ENCODE measurements at regions not wholly inside any gene's neighbourhood (a gene's known extent, or its start where the extent isn't known, plus 50 kb on each side); places are given as distances from the start of the nearest gene placed in this dataset.

DNA sequence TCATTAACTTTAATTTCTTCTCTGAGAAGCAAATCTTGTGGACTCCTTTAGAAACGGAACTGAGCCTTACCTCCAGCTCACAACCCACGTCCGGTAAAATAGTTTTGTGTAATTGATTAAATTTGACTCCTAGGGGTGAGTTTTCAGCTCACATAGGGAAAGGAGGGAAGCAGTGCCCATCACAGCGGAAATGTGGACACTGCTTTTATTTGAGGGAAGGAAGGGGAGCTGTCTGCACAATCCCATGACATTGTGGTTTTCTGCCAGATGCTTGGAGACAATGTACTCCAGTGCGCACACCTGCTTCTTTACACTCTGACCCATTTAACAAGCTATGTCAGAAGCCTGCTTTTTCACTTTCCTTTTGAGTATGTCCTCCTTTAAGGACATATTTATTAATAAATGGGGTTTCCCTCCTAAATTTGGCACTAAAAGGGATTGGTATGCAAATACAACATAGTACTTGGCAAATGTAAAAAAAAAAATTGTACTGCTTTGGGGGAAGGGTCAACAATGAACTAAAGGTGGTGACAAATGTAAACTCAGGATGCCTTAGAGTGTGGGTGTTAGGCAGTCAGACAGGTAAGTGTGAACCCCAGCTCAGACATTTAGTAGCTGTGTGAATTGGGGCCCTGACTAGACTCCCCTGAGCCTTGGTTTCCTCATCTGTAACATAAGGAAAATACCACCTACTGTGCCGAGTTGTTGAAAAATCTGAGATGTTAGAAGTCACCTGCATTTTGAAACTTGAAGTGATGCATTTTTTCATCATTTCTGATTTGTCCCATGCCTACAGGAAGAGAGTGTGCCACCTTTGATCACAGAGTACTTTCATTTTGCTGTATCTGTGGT is 90.2 kb upstream of the KLF6 start:
- TF ChIP-seq, protein P1, sequence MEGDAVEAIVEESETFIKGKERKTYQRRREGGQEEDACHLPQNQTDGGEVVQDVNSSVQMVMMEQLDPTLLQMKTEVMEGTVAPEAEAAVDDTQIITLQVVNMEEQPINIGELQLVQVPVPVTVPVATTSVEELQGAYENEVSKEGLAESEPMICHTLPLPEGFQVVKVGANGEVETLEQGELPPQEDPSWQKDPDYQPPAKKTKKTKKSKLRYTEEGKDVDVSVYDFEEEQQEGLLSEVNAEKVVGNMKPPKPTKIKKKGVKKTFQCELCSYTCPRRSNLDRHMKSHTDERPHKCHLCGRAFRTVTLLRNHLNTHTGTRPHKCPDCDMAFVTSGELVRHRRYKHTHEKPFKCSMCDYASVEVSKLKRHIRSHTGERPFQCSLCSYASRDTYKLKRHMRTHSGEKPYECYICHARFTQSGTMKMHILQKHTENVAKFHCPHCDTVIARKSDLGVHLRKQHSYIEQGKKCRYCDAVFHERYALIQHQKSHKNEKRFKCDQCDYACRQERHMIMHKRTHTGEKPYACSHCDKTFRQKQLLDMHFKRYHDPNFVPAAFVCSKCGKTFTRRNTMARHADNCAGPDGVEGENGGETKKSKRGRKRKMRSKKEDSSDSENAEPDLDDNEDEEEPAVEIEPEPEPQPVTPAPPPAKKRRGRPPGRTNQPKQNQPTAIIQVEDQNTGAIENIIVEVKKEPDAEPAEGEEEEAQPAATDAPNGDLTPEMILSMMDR (IDR thresholded peaks at IDR 0.05), result no peak
- TF ChIP-seq POLR2AphosphoS5 (IDR thresholded peaks at IDR 0.05; ENCODE audit: low read depth, low read length) (no peak), SIN3A (IDR thresholded peaks at IDR 0.05; ENCODE audit: borderline replicate concordance, insufficient read depth, low read depth, low read length) (no peak)

Data from Panc1 (cell line).